Stimulated activated CD4-positive, alpha-beta T cell treated with anti-CD3 and anti-CD28 coated beads, Interleukin-2, amount 100 ng/mL, for 24 hours (primary cell): ENCODE measurements at regions not wholly inside any gene's neighbourhood (a gene's known extent, or its start where the extent isn't known, plus 50 kb on each side); places are given as distances from the start of the nearest gene placed in this dataset.
"Not testable (repeated sequence)": the region's sequence is repeated elsewhere in the genome, so short reads cannot be mapped to it uniquely, and the experiment has no call there.

Source experiments
- DNase-seq, 2 donors: peaks; one replicate each; pipeline ENCODE4 v3.0.0-alpha.2; 2020

DNA sequence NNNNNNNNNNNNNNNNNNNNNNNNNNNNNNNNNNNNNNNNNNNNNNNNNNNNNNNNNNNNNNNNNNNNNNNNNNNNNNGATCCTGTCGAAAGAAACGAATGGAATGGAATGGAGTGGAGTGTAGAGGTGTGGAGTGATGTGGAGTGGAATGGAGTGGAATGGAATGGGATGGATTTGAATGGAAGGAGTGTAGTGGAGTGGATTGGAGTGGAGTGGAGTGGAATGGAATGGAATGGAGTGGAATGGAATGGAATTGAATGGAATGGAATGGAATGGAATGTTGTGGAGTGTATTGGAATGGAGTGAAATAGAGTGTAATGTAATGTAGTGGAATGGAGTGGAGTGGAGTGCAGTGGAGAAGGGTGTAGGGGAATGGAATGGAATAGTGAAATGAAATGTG lies 1275.4 kb upstream of the TPTE start:
- not testable (repeated sequence) for DNase-seq

DNA sequence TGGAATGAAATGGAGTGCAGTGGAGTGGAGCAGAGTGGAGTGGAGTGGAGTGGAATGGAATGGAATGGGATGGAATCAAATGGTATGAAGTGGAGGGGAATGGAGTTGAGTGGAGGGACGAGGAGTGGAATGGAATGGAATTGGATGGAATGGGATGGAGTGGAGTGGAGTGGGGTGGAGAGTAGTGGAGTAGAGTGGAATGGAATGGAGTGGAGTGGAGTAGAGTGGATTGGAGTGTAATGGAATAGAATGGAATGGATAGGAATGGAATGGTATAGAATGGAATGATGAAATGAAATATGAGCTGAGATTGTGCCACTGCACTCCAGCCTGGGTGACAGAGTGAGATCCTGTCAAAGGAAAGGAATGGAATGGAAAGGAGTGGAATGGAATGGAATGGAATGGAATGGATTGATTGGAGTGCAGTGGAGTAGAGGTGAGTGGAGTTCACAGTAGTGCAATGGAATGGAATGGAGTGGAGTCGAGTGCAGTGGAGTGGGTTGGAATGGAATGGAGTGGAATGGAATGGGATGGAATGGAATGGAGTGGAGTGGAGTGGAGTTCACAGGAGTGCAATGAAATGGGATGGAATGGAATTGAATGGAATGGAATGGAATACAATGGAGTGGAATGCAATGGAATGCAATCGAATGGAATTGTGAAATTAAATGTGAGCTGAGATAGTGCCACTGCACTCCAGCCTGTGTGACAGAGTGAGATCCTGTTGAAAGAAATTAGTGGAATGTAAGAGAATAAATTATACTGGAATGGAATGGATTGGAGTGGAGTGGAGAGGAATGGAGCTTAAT lies 1274.7 kb upstream of the TPTE start:
- peak in 1 of 2 donors; percentile 13 for DNase-seq

DNA sequence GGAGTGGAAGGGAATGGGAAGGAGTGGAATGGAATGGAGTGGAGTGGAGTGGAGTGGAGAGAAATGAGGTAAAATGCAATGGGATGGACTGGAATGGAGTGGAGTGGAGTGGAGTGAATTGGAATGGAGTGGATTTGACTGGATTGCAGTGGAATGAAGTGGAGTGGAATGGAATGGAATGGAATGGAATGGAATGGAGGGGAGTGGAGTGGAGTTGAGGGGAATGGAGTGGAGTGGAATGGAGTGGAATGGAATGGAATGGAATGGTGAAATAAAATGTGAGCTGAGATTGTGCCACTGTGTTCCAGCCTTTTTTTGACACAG lies 1274.1 kb upstream of the TPTE start:
- DNase-seq, result peak in 1 of 2 donors; percentile 1

DNA sequence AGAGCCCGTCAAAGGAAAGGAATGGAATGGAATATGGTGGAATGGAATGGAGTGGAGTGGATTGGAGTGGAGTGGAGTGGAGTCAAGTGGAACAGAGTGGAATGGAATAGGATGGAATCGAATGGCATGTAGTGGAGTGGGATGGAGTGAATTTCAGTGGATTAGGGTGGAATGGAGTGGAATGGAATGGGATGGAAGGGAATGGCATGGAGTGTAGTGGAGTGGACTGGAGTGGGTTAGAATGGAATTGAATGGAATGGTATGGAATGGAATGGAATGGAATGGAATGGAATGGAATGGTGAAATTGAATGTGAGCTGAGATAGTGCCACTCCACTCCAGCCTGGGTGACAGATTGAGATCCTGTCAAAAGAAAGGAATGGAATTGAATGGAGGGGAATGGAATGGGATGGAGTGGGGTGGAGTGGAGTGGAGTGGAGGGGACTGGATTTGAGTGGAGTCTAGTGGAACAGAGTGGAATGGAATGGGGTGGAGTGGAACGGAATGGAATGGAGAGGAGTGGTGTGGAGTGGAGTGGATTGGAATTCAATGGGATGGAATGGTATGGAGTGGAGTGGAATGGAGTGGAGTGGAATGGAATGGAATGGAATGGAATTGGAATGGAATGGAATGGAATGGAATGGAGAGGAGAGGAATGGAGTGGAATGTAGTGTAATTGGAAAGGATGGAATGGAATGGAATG lies 1273.6 kb upstream of the TPTE start:
- peak in 1 of 2 donors; percentile 15 for DNase-seq
